ENCODE measurements at regions not wholly inside any gene's neighbourhood (a gene's known extent, or its start where the extent isn't known, plus 50 kb on each side); places are given as distances from the start of the nearest gene placed in this dataset.
"Not testable (repeated sequence)": the region's sequence is repeated elsewhere in the genome, so short reads cannot be mapped to it uniquely, and the experiment has no call there.

DNA sequence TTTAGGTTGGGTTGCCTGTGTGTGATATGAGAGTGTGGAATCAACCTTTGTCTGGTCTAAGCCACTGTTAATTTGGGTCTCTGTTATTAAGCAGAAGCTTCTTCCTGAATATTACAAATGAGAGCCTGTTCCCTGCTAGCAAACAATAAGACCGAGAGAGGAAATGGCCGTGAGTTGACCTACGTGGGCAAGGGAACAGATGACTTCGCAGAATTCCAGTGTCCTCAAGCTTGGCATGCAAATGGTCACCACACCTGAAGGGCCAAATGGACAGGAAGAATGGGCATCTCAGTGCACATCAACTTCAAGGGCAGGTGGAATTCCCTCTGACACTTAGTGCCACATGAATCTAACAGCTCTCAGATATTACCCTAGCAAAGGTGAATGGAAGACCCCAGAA is 250.8 kb upstream of the FOXF1 start:
- Histone ChIP-seq H3K27ac (no peak overlapping the region), H3K4me3 (no peak overlapping the region), H3K4me1 (no peaks in the 10 kb centered on the region), H3K4me2 (no peak overlapping the region), H3K9me3 (peaks cover 15% of the 10 kb centered on the region)
- DNase-seq (ENCODE audit: low read depth in 1 of 2, low spot score in 1 of 2) (no peak), FAIRE-seq (no peak), ATAC-seq (no peak)
- TF ChIP-seq FOXS1 (CRISPR knock-in tag; IDR thresholded peaks at IDR 0.05) (no peak), HES2 (IDR thresholded peaks at IDR 0.05) (no peak), HOXB5 (CRISPR knock-in tag; IDR thresholded peaks at IDR 0.05) (no peak), NFE2L2 (conservative IDR thresholded peaks at IDR 0.05; ENCODE audit: low read length) (no peak), TP53 (CRISPR knock-in tag; IDR thresholded peaks at IDR 0.05) (no peak), PHF8 (IDR thresholded peaks at IDR 0.05; ENCODE audit: borderline replicate concordance, low read depth) (no peak), ATOH8 (CRISPR knock-in tag; IDR thresholded peaks at IDR 0.05; ENCODE audit: low read depth) (no peak), CHD4 (IDR thresholded peaks at IDR 0.05; ENCODE audit: borderline replicate concordance) (no peak), NPAS2 (CRISPR knock-in tag; IDR thresholded peaks at IDR 0.05; ENCODE audit: borderline replicate concordance) (no peak), EHF (CRISPR knock-in tag; IDR thresholded peaks at IDR 0.05) (no peak), POLR2AphosphoS2 (conservative IDR thresholded peaks at IDR 0.05; ENCODE audit: low read length) (no peak), GATA3 (IDR thresholded peaks at IDR 0.05; ENCODE audit: borderline replicate concordance) (no peak)
- TF ChIP-seq, protein P1, sequence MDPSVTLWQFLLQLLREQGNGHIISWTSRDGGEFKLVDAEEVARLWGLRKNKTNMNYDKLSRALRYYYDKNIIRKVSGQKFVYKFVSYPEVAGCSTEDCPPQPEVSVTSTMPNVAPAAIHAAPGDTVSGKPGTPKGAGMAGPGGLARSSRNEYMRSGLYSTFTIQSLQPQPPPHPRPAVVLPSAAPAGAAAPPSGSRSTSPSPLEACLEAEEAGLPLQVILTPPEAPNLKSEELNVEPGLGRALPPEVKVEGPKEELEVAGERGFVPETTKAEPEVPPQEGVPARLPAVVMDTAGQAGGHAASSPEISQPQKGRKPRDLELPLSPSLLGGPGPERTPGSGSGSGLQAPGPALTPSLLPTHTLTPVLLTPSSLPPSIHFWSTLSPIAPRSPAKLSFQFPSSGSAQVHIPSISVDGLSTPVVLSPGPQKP (IDR thresholded peaks at IDR 0.05; ENCODE audit: low read depth, low read length), result no peak
- WGBS (ENCODE audit: missing lambda C conversion rate), result 1% methylated on average over 4 of the region's 4 CpGs
- CTCF ChIA-PET, result no interaction called here
- POLR2A ChIA-PET, result no interaction called here

DNA sequence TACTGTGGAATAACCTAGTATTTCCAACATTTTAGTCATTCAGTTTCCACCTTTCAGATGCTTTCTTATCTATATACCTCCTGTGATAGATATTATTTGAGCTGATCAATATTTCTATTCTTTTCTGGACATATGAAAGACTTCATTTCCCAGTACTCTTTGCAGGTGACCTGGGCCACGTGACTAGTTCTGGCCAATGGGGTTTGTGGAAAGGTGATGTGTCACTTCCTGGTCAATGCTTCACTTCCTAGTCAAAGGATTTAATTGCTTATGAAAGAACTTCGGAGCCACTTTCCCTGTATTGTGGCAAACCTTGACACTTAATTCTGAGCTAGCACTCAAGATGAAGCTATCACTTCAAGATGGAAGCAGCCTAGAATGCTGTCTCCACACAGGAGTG is 248.9 kb upstream of the FOXF1 start:
- POLR2A ChIA-PET, result no interaction called here
- Histone ChIP-seq H3K4me3 (no peak overlapping the region), H3K4me1 (no peaks in the 10 kb centered on the region), H3K27ac (no peak overlapping the region), H3K9me3 (peaks cover 15% of the 10 kb centered on the region), H3K4me2 (no peak overlapping the region)
- CTCF ChIA-PET, result interaction anchor here (1.9 kb wide), 1 partner anchor 9 kb away, joined by 7 read pairs; no protein-coding TSS in a partner anchor
- ATAC-seq (no peak), DNase-seq (ENCODE audit: low read depth in 1 of 2, low spot score in 1 of 2) (peak in 1 of 2 experiments; percentile 44), FAIRE-seq (no peak)
- no peak for TF ChIP-seq NPAS2 (CRISPR knock-in tag; IDR thresholded peaks at IDR 0.05; ENCODE audit: borderline replicate concordance)
- peak; percentile 55 for TF ChIP-seq USF2 (IDR thresholded peaks at IDR 0.05)
- 36% methylated on average over 2 of the region's 2 CpGs for WGBS (ENCODE audit: missing lambda C conversion rate)

- DNase-seq (ENCODE audit: low read depth in 1 of 2, low spot score in 1 of 2); ATAC-seq; H3K27ac ChIP-seq; POLR2A ChIA-PET; FAIRE-seq; H3K9me3 ChIP-seq; H3K4me2 ChIP-seq; H3K4me1 ChIP-seq; H3K4me3 ChIP-seq: not testable (repeated sequence)
- 24% methylated on average over 3 of the region's 3 CpGs for WGBS (ENCODE audit: missing lambda C conversion rate)
- CTCF ChIA-PET, result interaction anchor here (0.9 kb wide), 1 partner anchor 250 kb away, joined by 5 read pairs; no protein-coding TSS in a partner anchor
Observed at GRCh38 chr16:86267657-86268056, 242.7 kb upstream of the FOXF1 start.

GRCh38 chr16:86270696-86271095 is 239.6 kb upstream of the FOXF1 start:
- H3K4me3 ChIP-seq, result no peak overlapping the region
- H3K27ac ChIP-seq, result no peak overlapping the region
- ATAC-seq (peak in 1 of 2 experiments; percentile 30; a peak in 1 of 6 replicates), FAIRE-seq (no peak), DNase-seq (ENCODE audit: low read depth in 1 of 2, low spot score in 1 of 2) (no peak)
- H3K4me1 ChIP-seq, result no peaks in the 10 kb centered on the region
- H3K9me3 ChIP-seq, result 0 out of 3 replicates have a peak, but pooled peaks cover 2% of the 10 kb centered on the region
- ChIA-PET CTCF (interaction anchor here (1.0 kb wide), 1 partner anchor 15 kb away, joined by 3 read pairs; no protein-coding TSS in a partner anchor), POLR2A (no interaction called here)
- no peak for TF ChIP-seq ZC3H11A (IDR thresholded peaks at IDR 0.05)
- TF ChIP-seq POLR2A (IDR thresholded peaks at IDR 0.05; ENCODE audit: low read length), result no peak
- 17% methylated on average over 7 of the region's 7 CpGs for WGBS (ENCODE audit: missing lambda C conversion rate)
- H3K4me2 ChIP-seq, result no peak overlapping the region

Data from A549 (cell line).